ENCODE measurements at regions not wholly inside any gene's neighbourhood (a gene's known extent, or its start where the extent isn't known, plus 50 kb on each side); places are given as distances from the start of the nearest gene placed in this dataset.
"Not testable (repeated sequence)": the region's sequence is repeated elsewhere in the genome, so short reads cannot be mapped to it uniquely, and the experiment has no call there.

GRCh38 chr21:32083197-32083596 is 195.7 kb downstream of the MIS18A start:
- H3K4me1 Mint-ChIP-seq (ENCODE audit: low read depth, unreplicated experiment): no peaks in the 10 kb centered on the region
- peaks cover 70% of the 10 kb centered on the region for H3K27me3 Mint-ChIP-seq (ENCODE audit: unreplicated experiment)
- H3K36me3 Mint-ChIP-seq (ENCODE audit: insufficient read depth, unreplicated experiment): no peaks in the 10 kb centered on the region
- H3K9me3 Mint-ChIP-seq (ENCODE audit: low read depth, unreplicated experiment): no peaks in the 10 kb centered on the region
- CTCF ChIA-PET: no interaction called here
- no peak overlapping the region for H3K27ac Mint-ChIP-seq (ENCODE audit: unreplicated experiment)
- intact Hi-C loops (cut with micrococcal nuclease; ENCODE audit: unreplicated experiment): loop anchor here (10.0 kb wide), 1 partner anchor 172 kb away; no protein-coding TSS in a partner anchor
- no peak for TF ChIP-seq CTCF (IDR thresholded peaks at IDR 0.05; ENCODE audit: unreplicated experiment)
- H3K4me3 Mint-ChIP-seq (ENCODE audit: low read depth, unreplicated experiment): no peak overlapping the region
- no TSS peak for BruUV-seq (replicated peaks)
- DNase-seq: no peak

- intact Hi-C loops (cut with micrococcal nuclease; ENCODE audit: unreplicated experiment): loop anchor here (10.0 kb wide), 1 partner anchor 172 kb away; no protein-coding TSS in a partner anchor
- CTCF ChIA-PET: no interaction called here
- H3K4me3 Mint-ChIP-seq (ENCODE audit: low read depth, unreplicated experiment): no peak overlapping the region
- no peaks in the 10 kb centered on the region for H3K9me3 Mint-ChIP-seq (ENCODE audit: low read depth, unreplicated experiment)
- TF ChIP-seq CTCF (IDR thresholded peaks at IDR 0.05; ENCODE audit: unreplicated experiment): no peak
- no peak overlapping the region for H3K27ac Mint-ChIP-seq (ENCODE audit: unreplicated experiment)
- no peaks in the 10 kb centered on the region for H3K4me1 Mint-ChIP-seq (ENCODE audit: low read depth, unreplicated experiment)
- peaks cover 74% of the 10 kb centered on the region for H3K27me3 Mint-ChIP-seq (ENCODE audit: unreplicated experiment)
- BruUV-seq (replicated peaks): no TSS peak
- no peaks in the 10 kb centered on the region for H3K36me3 Mint-ChIP-seq (ENCODE audit: insufficient read depth, unreplicated experiment)
- DNase-seq: no peak
Measured at GRCh38 chr21:32082466-32082865, 196.4 kb downstream of the MIS18A start.

GRCh38 chr21:32073593-32073992 is 200.8 kb downstream of the HUNK start:
- TF ChIP-seq CTCF (IDR thresholded peaks at IDR 0.05; ENCODE audit: unreplicated experiment): no peak
- Mint-ChIP-seq H3K4me3 (ENCODE audit: low read depth, unreplicated experiment) (no peak overlapping the region), H3K27ac (ENCODE audit: unreplicated experiment) (no peak overlapping the region), H3K27me3 (ENCODE audit: unreplicated experiment) (peaks cover 61% of the 10 kb centered on the region), H3K4me1 (ENCODE audit: low read depth, unreplicated experiment) (no peaks in the 10 kb centered on the region), H3K36me3 (ENCODE audit: insufficient read depth, unreplicated experiment) (no peaks in the 10 kb centered on the region), H3K9me3 (ENCODE audit: low read depth, unreplicated experiment) (no peaks in the 10 kb centered on the region)
- intact Hi-C loops (cut with micrococcal nuclease; ENCODE audit: unreplicated experiment): no loop called here
- CTCF ChIA-PET: no interaction called here
- DNase-seq: no peak
- BruUV-seq (replicated peaks): no TSS peak

GRCh38 chr21:32073190-32073589 is 200.4 kb downstream of the HUNK start:
- intact Hi-C loops (cut with micrococcal nuclease; ENCODE audit: unreplicated experiment): no loop called here
- Mint-ChIP-seq H3K36me3 (ENCODE audit: insufficient read depth, unreplicated experiment) (no peaks in the 10 kb centered on the region), H3K9me3 (ENCODE audit: low read depth, unreplicated experiment) (no peaks in the 10 kb centered on the region), H3K4me1 (ENCODE audit: low read depth, unreplicated experiment) (no peaks in the 10 kb centered on the region), H3K4me3 (ENCODE audit: low read depth, unreplicated experiment) (no peak overlapping the region), H3K27me3 (ENCODE audit: unreplicated experiment) (peaks cover 61% of the 10 kb centered on the region), H3K27ac (ENCODE audit: unreplicated experiment) (no peak overlapping the region)
- CTCF ChIA-PET: no interaction called here
- no peak for DNase-seq
- TF ChIP-seq CTCF (IDR thresholded peaks at IDR 0.05; ENCODE audit: unreplicated experiment): no peak
- no TSS peak for BruUV-seq (replicated peaks)

- DNase-seq; BruUV-seq (replicated peaks); H3K4me1 Mint-ChIP-seq (ENCODE audit: low read depth, unreplicated experiment); H3K4me3 Mint-ChIP-seq (ENCODE audit: low read depth, unreplicated experiment); H3K36me3 Mint-ChIP-seq (ENCODE audit: insufficient read depth, unreplicated experiment); H3K9me3 Mint-ChIP-seq (ENCODE audit: low read depth, unreplicated experiment); CTCF ChIA-PET; H3K27ac Mint-ChIP-seq (ENCODE audit: unreplicated experiment); intact Hi-C loops (cut with micrococcal nuclease; ENCODE audit: unreplicated experiment): not testable (repeated sequence)
- H3K27me3 Mint-ChIP-seq (ENCODE audit: unreplicated experiment): peaks cover 45% of the 10 kb centered on the region
Measured at GRCh38 chr21:32071620-32072019, 198.8 kb downstream of the HUNK start.
